ENCODE measurements at regions not wholly inside any gene's neighbourhood (a gene's known extent, or its start where the extent isn't known, plus 50 kb on each side); places are given as distances from the start of the nearest gene placed in this dataset.

DNA sequence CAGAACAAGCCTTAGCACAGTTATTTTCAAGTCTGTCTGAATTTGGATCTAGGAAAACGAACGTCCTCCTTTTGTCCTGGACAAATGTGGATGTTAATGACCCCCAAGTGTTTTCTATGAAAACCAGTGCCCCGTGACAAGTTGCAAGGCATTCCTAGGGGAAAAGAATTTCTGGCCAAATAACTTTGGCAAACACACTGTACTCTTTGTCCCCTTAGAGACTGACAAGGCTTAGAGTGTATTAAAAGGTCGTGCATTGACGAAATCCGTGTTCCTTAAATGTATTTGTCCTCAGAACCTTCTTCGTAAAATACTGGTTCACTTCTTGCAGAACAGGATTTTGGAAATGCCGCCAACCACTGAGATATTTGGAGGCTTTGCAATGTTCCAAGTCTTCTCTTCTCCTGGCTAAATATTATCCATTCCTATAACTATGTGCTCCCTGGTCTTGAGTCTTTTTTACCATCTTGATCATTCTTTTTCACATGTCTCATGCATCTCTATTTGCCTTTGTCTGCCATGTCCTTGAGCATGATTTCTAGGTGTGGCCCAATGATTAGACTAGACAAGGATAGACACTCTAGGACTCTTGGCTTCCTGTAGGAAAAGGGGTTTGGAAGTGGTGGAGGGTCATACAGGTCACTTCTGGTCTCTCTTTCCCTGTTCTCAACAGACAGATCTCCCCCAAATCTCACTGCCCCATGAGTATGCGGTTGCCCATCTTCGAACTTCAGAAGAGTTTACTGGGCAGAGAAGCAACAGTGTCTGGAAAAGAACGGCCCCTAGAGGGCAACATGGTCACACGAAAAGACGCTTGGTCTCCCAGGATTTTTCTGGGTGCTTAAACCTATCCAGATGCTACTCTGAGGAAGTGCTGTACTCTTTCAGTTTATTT lies 117.5 kb downstream of the EDEM1 start:
- H3K36me3 ChIP-seq = no peaks in the 10 kb centered on the region
- TF ChIP-seq, protein P1, sequence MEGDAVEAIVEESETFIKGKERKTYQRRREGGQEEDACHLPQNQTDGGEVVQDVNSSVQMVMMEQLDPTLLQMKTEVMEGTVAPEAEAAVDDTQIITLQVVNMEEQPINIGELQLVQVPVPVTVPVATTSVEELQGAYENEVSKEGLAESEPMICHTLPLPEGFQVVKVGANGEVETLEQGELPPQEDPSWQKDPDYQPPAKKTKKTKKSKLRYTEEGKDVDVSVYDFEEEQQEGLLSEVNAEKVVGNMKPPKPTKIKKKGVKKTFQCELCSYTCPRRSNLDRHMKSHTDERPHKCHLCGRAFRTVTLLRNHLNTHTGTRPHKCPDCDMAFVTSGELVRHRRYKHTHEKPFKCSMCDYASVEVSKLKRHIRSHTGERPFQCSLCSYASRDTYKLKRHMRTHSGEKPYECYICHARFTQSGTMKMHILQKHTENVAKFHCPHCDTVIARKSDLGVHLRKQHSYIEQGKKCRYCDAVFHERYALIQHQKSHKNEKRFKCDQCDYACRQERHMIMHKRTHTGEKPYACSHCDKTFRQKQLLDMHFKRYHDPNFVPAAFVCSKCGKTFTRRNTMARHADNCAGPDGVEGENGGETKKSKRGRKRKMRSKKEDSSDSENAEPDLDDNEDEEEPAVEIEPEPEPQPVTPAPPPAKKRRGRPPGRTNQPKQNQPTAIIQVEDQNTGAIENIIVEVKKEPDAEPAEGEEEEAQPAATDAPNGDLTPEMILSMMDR (IDR thresholded peaks at IDR 0.05; ENCODE audit: low read depth, low read length) = peak; percentile 73
- H3K4me3 ChIP-seq (ENCODE audit: low read depth, low read length) = no peak overlapping the region
- no peaks in the 10 kb centered on the region for H3K9me3 ChIP-seq (ENCODE audit: severe bottlenecking)
- peak; percentile 58 for DNase-seq
- no peak overlapping the region for H3K27ac ChIP-seq
- no peaks in the 10 kb centered on the region for H3K27me3 ChIP-seq (ENCODE audit: insufficient read depth, low read depth, severe bottlenecking)

DNA sequence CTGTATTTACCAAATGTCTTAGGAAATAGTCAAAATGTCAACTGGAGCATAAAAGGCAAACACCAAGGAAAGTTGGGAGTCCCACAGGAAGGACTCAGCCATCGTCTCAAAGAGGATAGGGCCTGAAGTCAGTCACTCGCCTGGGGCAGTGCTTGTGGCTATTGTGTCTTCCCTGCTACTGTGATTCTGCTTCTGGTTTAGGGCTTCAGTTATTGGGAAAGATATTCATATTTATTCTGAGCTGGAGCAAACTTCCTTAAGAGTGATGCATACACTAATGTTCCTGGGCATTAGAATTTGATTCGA lies 118.1 kb downstream of the EDEM1 start:
- Histone ChIP-seq H3K9me3 (ENCODE audit: severe bottlenecking) (no peaks in the 10 kb centered on the region), H3K27ac (no peak overlapping the region), H3K27me3 (ENCODE audit: insufficient read depth, low read depth, severe bottlenecking) (no peaks in the 10 kb centered on the region), H3K36me3 (no peaks in the 10 kb centered on the region), H3K4me3 (ENCODE audit: low read depth, low read length) (no peak overlapping the region)
- no peak for DNase-seq
- TF ChIP-seq, protein P1 (IDR thresholded peaks at IDR 0.05; ENCODE audit: low read depth, low read length) = no peak

DNA sequence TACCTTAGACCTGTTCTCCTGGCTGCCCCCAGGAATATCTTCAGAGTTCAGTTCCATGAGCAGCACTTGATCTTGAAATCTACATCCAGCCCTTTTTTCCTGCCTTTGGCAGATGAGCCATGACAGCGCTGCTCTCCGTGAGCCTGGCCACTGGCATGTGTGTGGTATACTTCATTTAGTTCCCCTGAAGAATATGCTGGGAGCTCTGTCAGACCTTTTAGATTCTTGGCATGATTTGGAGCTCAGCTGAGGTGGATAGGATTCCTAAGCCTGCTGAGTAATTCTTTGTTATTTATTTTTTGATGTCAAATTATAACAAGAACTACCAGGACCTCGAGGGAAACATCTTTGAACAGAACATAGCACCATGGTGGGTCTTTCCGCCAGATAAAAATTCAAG lies 121.7 kb downstream of the EDEM1 start:
- H3K27ac ChIP-seq = no peak overlapping the region
- no peaks in the 10 kb centered on the region for H3K9me3 ChIP-seq (ENCODE audit: severe bottlenecking)
- TF ChIP-seq, protein P1 (IDR thresholded peaks at IDR 0.05; ENCODE audit: low read depth, low read length) = no peak

DNA sequence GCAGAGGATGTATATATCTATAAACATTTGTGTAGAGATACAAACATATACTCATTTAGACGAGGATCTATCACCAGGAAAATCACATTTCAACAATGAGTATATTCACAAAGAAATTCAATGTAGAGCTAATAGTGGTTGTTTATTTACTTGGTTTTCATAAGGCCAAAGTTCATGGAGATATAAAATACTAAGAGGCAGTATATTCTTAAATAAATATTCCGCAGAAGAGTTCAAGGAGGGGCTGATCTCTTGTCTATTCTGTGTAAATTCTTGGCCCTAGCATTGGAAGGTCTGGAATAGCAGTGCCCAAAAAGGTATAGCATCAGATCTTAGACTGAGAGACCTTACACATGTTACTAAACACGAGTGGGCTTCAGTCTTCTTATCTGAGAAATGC lies 122.1 kb downstream of the EDEM1 start:
- H3K36me3 ChIP-seq = no peaks in the 10 kb centered on the region
- H3K27ac ChIP-seq = no peak overlapping the region
- no peaks in the 10 kb centered on the region for H3K27me3 ChIP-seq (ENCODE audit: insufficient read depth, low read depth, severe bottlenecking)
- no peaks in the 10 kb centered on the region for H3K9me3 ChIP-seq (ENCODE audit: severe bottlenecking)
- H3K4me3 ChIP-seq (ENCODE audit: low read depth, low read length) = no peak overlapping the region
- no peak for DNase-seq
- TF ChIP-seq, protein P1 (IDR thresholded peaks at IDR 0.05; ENCODE audit: low read depth, low read length) = no peak

More for the DNA sequence above, 121.7 kb downstream of the EDEM1 start:
- Histone ChIP-seq H3K4me3 (ENCODE audit: low read depth, low read length) (no peak overlapping the region), H3K27me3 (ENCODE audit: insufficient read depth, low read depth, severe bottlenecking) (no peaks in the 10 kb centered on the region), H3K36me3 (no peaks in the 10 kb centered on the region)
- DNase-seq = no peak

DNA sequence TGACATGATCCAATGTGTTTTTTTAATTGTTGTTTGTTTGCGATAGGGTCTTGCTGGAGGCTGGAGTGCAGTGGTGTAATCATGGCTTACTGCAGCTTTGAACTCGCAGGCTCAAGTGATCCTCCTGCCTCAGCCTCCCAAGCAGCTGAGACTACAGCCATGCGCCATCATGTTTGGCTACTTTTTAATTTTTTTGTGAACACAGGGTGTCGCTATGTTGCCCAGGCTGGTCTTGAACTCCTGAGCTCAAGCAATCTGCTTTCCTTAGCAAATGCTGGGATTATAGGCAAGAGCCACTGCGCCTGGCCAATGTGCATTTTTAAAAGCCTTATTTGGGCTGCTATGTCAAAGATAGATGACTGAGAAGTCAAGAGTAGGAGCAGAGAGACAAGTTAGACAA lies 123.0 kb downstream of the EDEM1 start:
- DNase-seq = no peak
- Histone ChIP-seq H3K27me3 (ENCODE audit: insufficient read depth, low read depth, severe bottlenecking) (no peaks in the 10 kb centered on the region), H3K4me3 (ENCODE audit: low read depth, low read length) (no peak overlapping the region), H3K27ac (no peak overlapping the region), H3K36me3 (no peaks in the 10 kb centered on the region), H3K9me3 (ENCODE audit: severe bottlenecking) (no peaks in the 10 kb centered on the region)
- TF ChIP-seq, protein P1 (IDR thresholded peaks at IDR 0.05; ENCODE audit: low read depth, low read length) = no peak

DNA sequence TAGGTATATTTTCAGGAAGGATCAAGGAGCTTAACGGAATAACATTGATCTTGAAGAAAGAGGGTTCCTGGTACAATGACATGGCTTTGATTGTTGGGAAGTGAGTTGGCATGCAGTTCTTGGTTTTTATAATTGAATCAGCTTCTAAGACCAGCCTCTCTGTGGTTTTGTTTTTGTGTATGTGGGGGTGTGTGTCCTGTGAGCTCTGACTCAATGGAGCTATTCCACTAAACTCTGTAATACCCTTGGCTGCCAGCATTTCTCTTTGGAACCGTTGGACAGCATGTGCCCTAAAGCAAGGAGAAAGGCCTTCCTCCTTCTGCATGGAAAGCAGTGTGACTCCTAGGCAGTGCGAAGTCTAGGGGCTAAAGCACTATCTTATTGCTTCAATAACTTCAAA lies 124.8 kb downstream of the EDEM1 start:
- TF ChIP-seq, protein P1 (IDR thresholded peaks at IDR 0.05; ENCODE audit: low read depth, low read length) = no peak
- Histone ChIP-seq H3K36me3 (no peaks in the 10 kb centered on the region), H3K27me3 (ENCODE audit: insufficient read depth, low read depth, severe bottlenecking) (no peaks in the 10 kb centered on the region), H3K9me3 (ENCODE audit: severe bottlenecking) (no peaks in the 10 kb centered on the region), H3K4me3 (ENCODE audit: low read depth, low read length) (no peak overlapping the region), H3K27ac (no peak overlapping the region)
- DNase-seq = no peak

Measured in WERI-Rb-1 (cell line).